Esophagus muscularis mucosa (tissue), 4 donors: ENCODE measurements at regions not wholly inside any gene's neighbourhood (a gene's known extent, or its start where the extent isn't known, plus 50 kb on each side); places are given as distances from the start of the nearest gene placed in this dataset.

Source experiments
- EP300 ChIP-seq: sonication (generic); formaldehyde crosslinking; IDR thresholded peaks from one replicate; pipeline ENCODE4 v1.6.1; 2017; ENCODE audit warnings: antibody characterized with exemption
- POLR2A ChIP-seq: fragments of 450-650 bp; IDR thresholded peaks from one replicate; pipeline ENCODE4 v1.6.1; 2017; ENCODE audit warnings: antibody characterized with exemption, moderate library complexity, mild to moderate bottlenecking, low read depth
- TF ChIP-seq, protein P1 (sequence below), 3 experiments: fragments of 200-600 bp in 2 of 3; fragments of 450-650 bp in 1 of 3; sonication (generic) in 2 of 3; IDR thresholded peaks; one replicate each; pipeline ENCODE4 v1.5.1; 2017 to 2019; ENCODE audit warnings: antibody characterized with exemption in 3 of 3, mild to moderate bottlenecking in 2 of 3, moderate library complexity in 1 of 3

DNA sequence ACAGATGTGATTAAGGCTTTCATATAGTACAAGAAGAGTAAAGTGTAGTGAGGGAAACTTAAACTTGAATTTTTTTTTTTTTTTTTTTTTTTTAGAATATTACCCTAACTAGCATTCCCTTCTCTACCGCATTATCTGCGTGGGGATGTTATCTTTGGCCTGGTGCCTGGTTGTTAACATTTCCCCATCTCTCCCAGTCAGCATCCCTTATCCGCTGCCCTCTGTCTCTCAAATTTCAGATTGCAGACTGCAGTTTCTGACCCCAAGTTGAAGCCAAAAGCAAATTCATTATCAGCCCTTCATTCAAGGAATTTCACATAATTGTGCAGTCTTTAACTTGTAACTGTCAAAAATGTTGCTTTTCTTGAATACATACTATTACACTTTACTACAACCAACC, 353.0 kb downstream of the PLOD2 start:
- TF ChIP-seq, protein P1, sequence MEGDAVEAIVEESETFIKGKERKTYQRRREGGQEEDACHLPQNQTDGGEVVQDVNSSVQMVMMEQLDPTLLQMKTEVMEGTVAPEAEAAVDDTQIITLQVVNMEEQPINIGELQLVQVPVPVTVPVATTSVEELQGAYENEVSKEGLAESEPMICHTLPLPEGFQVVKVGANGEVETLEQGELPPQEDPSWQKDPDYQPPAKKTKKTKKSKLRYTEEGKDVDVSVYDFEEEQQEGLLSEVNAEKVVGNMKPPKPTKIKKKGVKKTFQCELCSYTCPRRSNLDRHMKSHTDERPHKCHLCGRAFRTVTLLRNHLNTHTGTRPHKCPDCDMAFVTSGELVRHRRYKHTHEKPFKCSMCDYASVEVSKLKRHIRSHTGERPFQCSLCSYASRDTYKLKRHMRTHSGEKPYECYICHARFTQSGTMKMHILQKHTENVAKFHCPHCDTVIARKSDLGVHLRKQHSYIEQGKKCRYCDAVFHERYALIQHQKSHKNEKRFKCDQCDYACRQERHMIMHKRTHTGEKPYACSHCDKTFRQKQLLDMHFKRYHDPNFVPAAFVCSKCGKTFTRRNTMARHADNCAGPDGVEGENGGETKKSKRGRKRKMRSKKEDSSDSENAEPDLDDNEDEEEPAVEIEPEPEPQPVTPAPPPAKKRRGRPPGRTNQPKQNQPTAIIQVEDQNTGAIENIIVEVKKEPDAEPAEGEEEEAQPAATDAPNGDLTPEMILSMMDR (IDR thresholded peaks at IDR 0.05): no peak
- no peak for TF ChIP-seq EP300
- TF ChIP-seq POLR2A: no peak
